ENCODE measurements at regions not wholly inside any gene's neighbourhood (a gene's known extent, or its start where the extent isn't known, plus 50 kb on each side); places are given as distances from the start of the nearest gene placed in this dataset.

DNA sequence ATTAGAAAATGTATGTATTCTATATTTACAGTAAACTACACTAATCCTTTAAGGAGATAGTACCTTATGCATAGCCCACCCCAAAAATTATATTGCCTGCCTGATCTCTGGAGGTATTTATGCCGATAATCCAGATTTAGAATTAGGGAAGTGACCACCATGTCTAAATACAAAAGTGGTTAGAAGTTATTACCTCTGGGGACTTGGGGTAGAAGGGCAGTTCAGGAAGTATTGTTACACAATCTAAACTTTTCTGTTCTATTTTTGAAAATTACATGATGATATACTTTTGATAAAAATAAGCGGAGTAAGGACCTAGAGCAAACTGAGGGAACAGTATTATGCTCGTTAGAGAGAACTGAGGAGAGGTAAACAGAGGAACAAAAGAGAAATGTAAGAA lies 90.5 kb upstream of the ZP4 start:
- TF ChIP-seq CTCF (IDR thresholded peaks at IDR 0.05) (no peak), NFYB (CRISPR knock-in tag; conservative IDR thresholded peaks at IDR 0.05; ENCODE audit: low read depth) (no peak), ZBTB21 (CRISPR knock-in tag; IDR thresholded peaks at IDR 0.05; ENCODE audit: borderline replicate concordance) (no peak), ZNF532 (CRISPR knock-in tag; IDR thresholded peaks at IDR 0.05; ENCODE audit: borderline replicate concordance) (no peak), ELF4 (CRISPR knock-in tag; IDR thresholded peaks at IDR 0.05; ENCODE audit: low read depth) (no peak), ZNF138 (CRISPR knock-in tag; conservative IDR thresholded peaks at IDR 0.05) (no peak), E2F4 (CRISPR knock-in tag; IDR thresholded peaks at IDR 0.05; ENCODE audit: borderline replicate concordance, low read depth) (no peak), MYBL2 (CRISPR knock-in tag; IDR thresholded peaks at IDR 0.05) (no peak), E2F5 (CRISPR knock-in tag; IDR thresholded peaks at IDR 0.05) (no peak)
- TF ChIP-seq, protein P1, sequence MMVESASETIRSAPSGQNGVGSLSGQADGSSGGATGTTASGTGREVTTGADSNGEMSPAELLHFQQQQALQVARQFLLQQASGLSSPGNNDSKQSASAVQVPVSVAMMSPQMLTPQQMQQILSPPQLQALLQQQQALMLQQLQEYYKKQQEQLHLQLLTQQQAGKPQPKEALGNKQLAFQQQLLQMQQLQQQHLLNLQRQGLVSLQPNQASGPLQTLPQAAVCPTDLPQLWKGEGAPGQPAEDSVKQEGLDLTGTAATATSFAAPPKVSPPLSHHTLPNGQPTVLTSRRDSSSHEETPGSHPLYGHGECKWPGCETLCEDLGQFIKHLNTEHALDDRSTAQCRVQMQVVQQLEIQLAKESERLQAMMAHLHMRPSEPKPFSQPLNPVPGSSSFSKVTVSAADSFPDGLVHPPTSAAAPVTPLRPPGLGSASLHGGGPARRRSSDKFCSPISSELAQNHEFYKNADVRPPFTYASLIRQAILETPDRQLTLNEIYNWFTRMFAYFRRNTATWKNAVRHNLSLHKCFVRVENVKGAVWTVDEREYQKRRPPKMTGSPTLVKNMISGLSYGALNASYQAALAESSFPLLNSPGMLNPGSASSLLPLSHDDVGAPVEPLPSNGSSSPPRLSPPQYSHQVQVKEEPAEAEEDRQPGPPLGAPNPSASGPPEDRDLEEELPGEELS (CRISPR knock-in tag; IDR thresholded peaks at IDR 0.05) = no peak
- TF ChIP-seq, protein P2, sequence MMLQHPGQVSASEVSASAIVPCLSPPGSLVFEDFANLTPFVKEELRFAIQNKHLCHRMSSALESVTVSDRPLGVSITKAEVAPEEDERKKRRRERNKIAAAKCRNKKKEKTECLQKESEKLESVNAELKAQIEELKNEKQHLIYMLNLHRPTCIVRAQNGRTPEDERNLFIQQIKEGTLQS (CRISPR knock-in tag; conservative IDR thresholded peaks at IDR 0.05) = no peak
